ENCODE measurements at regions not wholly inside any gene's neighbourhood (a gene's known extent, or its start where the extent isn't known, plus 50 kb on each side); places are given as distances from the start of the nearest gene placed in this dataset.
"Not testable (repeated sequence)": the region's sequence is repeated elsewhere in the genome, so short reads cannot be mapped to it uniquely, and the experiment has no call there.

DNA sequence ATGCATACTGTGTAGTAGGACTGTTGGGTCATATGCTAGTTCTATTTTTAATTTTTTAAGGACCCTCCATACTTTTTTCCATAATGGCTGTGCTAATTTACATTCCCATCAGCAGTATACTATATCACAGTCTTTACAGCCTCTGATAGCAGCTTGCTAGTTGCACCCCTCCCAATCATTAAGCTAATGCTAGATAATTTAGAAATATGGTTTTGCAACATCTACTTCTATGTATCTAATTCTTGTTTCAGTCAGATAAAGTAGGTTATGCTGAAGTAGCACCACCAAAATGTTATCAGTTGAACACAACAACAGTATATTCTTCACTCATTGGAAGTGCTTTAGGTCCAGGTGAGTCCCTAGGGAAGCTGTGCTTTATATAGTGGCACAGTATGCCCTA, 522.7 kb upstream of the HTR2C start:
- Histone ChIP-seq H3F3A (ENCODE audit: low read depth) (no peaks in the 10 kb centered on the region), H3K9me3 (ENCODE audit: insufficient read depth, low read depth, low read length) (no peaks in the 10 kb centered on the region; the same call in 1 of the 2 replicates)
- TF ChIP-seq CTCF (conservative IDR thresholded peaks at IDR 0.05; ENCODE audit: low read length): no peak

GRCh38 chrX:114058988-114059418, 524.9 kb upstream of the HTR2C start:
- Histone ChIP-seq H3K9me3 (ENCODE audit: insufficient read depth, low read depth, low read length) (no peaks in the 10 kb centered on the region), H3K79me2 (ENCODE audit: insufficient read depth, low read length) (no peaks in the 10 kb centered on the region), H3K4me1 (ENCODE audit: insufficient read depth, low read length, poor library complexity, severe bottlenecking) (no peaks in the 10 kb centered on the region), H3K9ac (ENCODE audit: low read depth, low read length, poor library complexity, severe bottlenecking) (no peak overlapping the region), H3K4me3 (ENCODE audit: low read length, poor library complexity, severe bottlenecking) (no peak overlapping the region), H2AFZ (ENCODE audit: low read length) (no peak overlapping the region), H3F3A (ENCODE audit: low read depth) (no peaks in the 10 kb centered on the region), H3K9me2 (replicated peaks; ENCODE audit: low read depth, low read length) (no peaks in the 10 kb centered on the region), H3K27me3 (ENCODE audit: insufficient read depth, low read length, poor library complexity, severe bottlenecking) (no peaks in the 10 kb centered on the region), H3K4me2 (ENCODE audit: low read depth, low read length, poor library complexity, severe bottlenecking) (no peak overlapping the region), H3K36me3 (ENCODE audit: insufficient read depth, low read length) (no peaks in the 10 kb centered on the region), H4K20me1 (ENCODE audit: insufficient read depth, low read length, poor library complexity, severe bottlenecking) (no peaks in the 10 kb centered on the region)
- no peak for TF ChIP-seq EZH2phosphoT487 (IDR thresholded peaks at IDR 0.05; ENCODE audit: borderline replicate concordance)
- no peak for TF ChIP-seq CTCF (conservative IDR thresholded peaks at IDR 0.05; ENCODE audit: low read length)

More for the DNA sequence above, 522.7 kb upstream of the HTR2C start:
- no peak overlapping the region for H2AFZ ChIP-seq (ENCODE audit: low read length)
- no peak overlapping the region for H3K4me3 ChIP-seq (ENCODE audit: low read length, poor library complexity, severe bottlenecking)
- no peaks in the 10 kb centered on the region for H4K20me1 ChIP-seq (ENCODE audit: insufficient read depth, low read length, poor library complexity, severe bottlenecking)
- no peaks in the 10 kb centered on the region for H3K27me3 ChIP-seq (ENCODE audit: insufficient read depth, low read length, poor library complexity, severe bottlenecking)
- no peaks in the 10 kb centered on the region for H3K79me2 ChIP-seq (ENCODE audit: insufficient read depth, low read length)
- H3K36me3 ChIP-seq (ENCODE audit: insufficient read depth, low read length): no peaks in the 10 kb centered on the region
- no peak overlapping the region for H3K4me2 ChIP-seq (ENCODE audit: low read depth, low read length, poor library complexity, severe bottlenecking)
- H3K4me1 ChIP-seq (ENCODE audit: insufficient read depth, low read length, poor library complexity, severe bottlenecking): peaks cover 4% of the 10 kb centered on the region
- no peaks in the 10 kb centered on the region for H3K9me2 ChIP-seq (replicated peaks; ENCODE audit: low read depth, low read length)
- no peak overlapping the region for H3K9ac ChIP-seq (ENCODE audit: low read depth, low read length, poor library complexity, severe bottlenecking)

DNA sequence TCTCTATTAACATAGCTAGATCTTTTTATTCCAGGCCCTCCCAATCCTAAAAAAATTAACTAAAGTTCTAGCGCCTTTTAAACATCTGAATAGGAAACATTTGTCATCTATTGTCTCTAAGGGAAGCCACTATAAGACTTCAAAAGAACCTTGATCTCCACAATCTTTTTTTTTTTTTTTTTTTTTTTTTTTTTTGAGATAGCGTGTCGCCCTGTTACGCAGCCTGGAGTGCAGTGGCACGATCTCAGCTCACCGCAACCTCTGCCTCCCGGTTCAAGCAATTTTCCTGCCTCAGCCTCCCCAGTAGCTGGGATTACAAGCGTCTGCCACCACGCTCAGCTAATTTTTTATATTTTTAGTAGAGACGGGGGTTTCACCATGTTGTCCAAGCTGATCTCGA, 526.5 kb upstream of the HTR2C start:
- H3K27me3 ChIP-seq (ENCODE audit: insufficient read depth, low read length, poor library complexity, severe bottlenecking); H3K9me2 ChIP-seq (replicated peaks; ENCODE audit: low read depth, low read length); H3K9me3 ChIP-seq (ENCODE audit: insufficient read depth, low read depth, low read length); H3K4me1 ChIP-seq (ENCODE audit: insufficient read depth, low read length, poor library complexity, severe bottlenecking); H3K4me2 ChIP-seq (ENCODE audit: low read depth, low read length, poor library complexity, severe bottlenecking); H4K20me1 ChIP-seq (ENCODE audit: insufficient read depth, low read length, poor library complexity, severe bottlenecking); H2AFZ ChIP-seq (ENCODE audit: low read length); H3K36me3 ChIP-seq (ENCODE audit: insufficient read depth, low read length); H3K4me3 ChIP-seq (ENCODE audit: low read length, poor library complexity, severe bottlenecking); H3K79me2 ChIP-seq (ENCODE audit: insufficient read depth, low read length); H3F3A ChIP-seq (ENCODE audit: low read depth); H3K9ac ChIP-seq (ENCODE audit: low read depth, low read length, poor library complexity, severe bottlenecking): not testable (repeated sequence)

DNA sequence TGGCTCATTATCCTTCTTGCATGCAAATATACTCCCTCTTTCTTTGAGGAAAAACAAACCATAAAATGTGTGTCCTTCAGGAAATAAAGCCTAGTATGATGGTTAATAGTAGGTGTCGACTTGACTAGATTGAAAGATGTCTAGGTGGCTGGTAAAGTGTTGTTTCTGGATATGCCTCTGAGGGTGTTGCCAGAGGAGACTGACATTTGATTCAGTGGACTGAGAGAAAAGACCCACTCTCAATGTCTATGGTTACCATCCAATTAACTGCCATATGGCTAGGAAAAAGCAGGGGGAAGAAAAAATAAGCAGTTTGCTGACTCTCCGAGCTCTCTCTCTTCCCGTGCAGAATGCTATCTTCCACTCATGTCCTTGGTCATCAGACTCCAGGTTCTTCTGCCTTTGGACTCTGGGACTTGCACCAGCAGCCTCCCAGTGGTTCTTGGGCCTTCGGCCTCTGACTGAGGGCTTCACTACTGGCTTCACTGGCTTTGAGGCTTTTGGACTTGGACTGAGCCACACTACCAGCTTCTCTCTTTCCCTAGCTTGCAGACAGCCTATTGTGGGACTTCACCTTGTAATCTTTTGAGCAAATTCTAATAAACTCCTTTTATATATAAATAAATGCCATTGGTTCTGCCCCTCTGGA, 532.1 kb upstream of the HTR2C start:
- no peaks in the 10 kb centered on the region for H4K20me1 ChIP-seq (ENCODE audit: insufficient read depth, low read length, poor library complexity, severe bottlenecking)
- H3K9me3 ChIP-seq (ENCODE audit: insufficient read depth, low read depth, low read length): no peaks in the 10 kb centered on the region
- H3K36me3 ChIP-seq (ENCODE audit: insufficient read depth, low read length): no peaks in the 10 kb centered on the region
- H3K4me3 ChIP-seq (ENCODE audit: low read length, poor library complexity, severe bottlenecking): no peak overlapping the region
- no peak overlapping the region for H3K4me2 ChIP-seq (ENCODE audit: low read depth, low read length, poor library complexity, severe bottlenecking)
- no peaks in the 10 kb centered on the region for H3K9me2 ChIP-seq (replicated peaks; ENCODE audit: low read depth, low read length)
- H3K79me2 ChIP-seq (ENCODE audit: insufficient read depth, low read length): no peaks in the 10 kb centered on the region
- H3K9ac ChIP-seq (ENCODE audit: low read depth, low read length, poor library complexity, severe bottlenecking): no peak overlapping the region
- no peaks in the 10 kb centered on the region for H3F3A ChIP-seq (ENCODE audit: low read depth)
- TF ChIP-seq EZH2phosphoT487 (IDR thresholded peaks at IDR 0.05; ENCODE audit: borderline replicate concordance) (no peak), CTCF (conservative IDR thresholded peaks at IDR 0.05; ENCODE audit: low read length) (no peak)
- no peak overlapping the region for H2AFZ ChIP-seq (ENCODE audit: low read length)
- no peaks in the 10 kb centered on the region for H3K27me3 ChIP-seq (ENCODE audit: insufficient read depth, low read length, poor library complexity, severe bottlenecking)
- H3K4me1 ChIP-seq (ENCODE audit: insufficient read depth, low read length, poor library complexity, severe bottlenecking): no peaks in the 10 kb centered on the region
